Right lobe of liver (tissue), 4 donors: ENCODE measurements at regions not wholly inside any gene's neighbourhood (a gene's known extent, or its start where the extent isn't known, plus 50 kb on each side); places are given as distances from the start of the nearest gene placed in this dataset.

Experiments used
- POLR2A ChIP-seq: fragments of 450-650 bp; IDR thresholded peaks from one replicate; pipeline ENCODE4 v1.6.1; 2017; ENCODE audit warnings: antibody characterized with exemption, mild to moderate bottlenecking
- TF ChIP-seq, protein P1 (sequence below), 4 donors: fragments of 200-600 bp in 3 of 4; fragments of 450-650 bp in 1 of 4; IDR thresholded peaks; one replicate each; pipeline versions ENCODE4 v1.5.1 to v1.8.0; 2016 to 2022; ENCODE audit warnings: antibody characterized with exemption in 4 of 4, mild to moderate bottlenecking in 2 of 4
- donor health status: DM: no; HTN: no; CAD: no.
- donor health status: DM: no; HTN: no; CAD: no.
- donor health status: DM: no; HTN: yes; CAD: no.

DNA sequence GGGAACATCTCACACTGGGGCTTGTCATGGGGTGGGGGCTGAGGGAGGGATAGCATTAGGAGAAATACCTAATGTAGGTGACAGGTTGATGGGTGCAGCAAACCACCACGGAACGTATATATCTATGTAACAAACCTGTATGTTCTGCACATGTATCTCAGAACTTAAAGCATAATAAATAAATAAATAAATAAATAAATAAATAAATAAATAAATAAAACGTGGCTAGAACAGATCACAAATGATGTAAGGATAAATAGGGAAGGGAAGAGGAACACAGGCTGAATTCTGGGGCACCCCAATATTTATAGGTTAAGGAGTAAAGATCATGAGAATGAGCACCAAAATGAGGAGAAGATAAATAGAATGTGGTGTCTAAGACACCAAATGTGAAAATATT is 592.2 kb downstream of the AMY1C start:
- TF ChIP-seq POLR2A, result no peak
- TF ChIP-seq, protein P1, sequence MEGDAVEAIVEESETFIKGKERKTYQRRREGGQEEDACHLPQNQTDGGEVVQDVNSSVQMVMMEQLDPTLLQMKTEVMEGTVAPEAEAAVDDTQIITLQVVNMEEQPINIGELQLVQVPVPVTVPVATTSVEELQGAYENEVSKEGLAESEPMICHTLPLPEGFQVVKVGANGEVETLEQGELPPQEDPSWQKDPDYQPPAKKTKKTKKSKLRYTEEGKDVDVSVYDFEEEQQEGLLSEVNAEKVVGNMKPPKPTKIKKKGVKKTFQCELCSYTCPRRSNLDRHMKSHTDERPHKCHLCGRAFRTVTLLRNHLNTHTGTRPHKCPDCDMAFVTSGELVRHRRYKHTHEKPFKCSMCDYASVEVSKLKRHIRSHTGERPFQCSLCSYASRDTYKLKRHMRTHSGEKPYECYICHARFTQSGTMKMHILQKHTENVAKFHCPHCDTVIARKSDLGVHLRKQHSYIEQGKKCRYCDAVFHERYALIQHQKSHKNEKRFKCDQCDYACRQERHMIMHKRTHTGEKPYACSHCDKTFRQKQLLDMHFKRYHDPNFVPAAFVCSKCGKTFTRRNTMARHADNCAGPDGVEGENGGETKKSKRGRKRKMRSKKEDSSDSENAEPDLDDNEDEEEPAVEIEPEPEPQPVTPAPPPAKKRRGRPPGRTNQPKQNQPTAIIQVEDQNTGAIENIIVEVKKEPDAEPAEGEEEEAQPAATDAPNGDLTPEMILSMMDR (IDR thresholded peaks at IDR 0.05), result no peak
